Esophagus muscularis mucosa (tissue), 3 donors: ENCODE measurements at regions not wholly inside any gene's neighbourhood (a gene's known extent, or its start where the extent isn't known, plus 50 kb on each side); places are given as distances from the start of the nearest gene placed in this dataset.

Experiments used
- CTCF ChIP-seq, 3 experiments: fragments of 200-600 bp in 2 of 3; fragments of 450-650 bp in 1 of 3; sonication (generic) in 2 of 3; IDR thresholded peaks; one replicate each; pipeline ENCODE4 v1.5.1; 2017 to 2019; ENCODE audit warnings: antibody characterized with exemption in 3 of 3, mild to moderate bottlenecking in 2 of 3, moderate library complexity in 1 of 3
- POLR2A ChIP-seq: fragments of 450-650 bp; IDR thresholded peaks from one replicate; pipeline ENCODE4 v1.6.1; 2017; ENCODE audit warnings: antibody characterized with exemption, moderate library complexity, mild to moderate bottlenecking, low read depth
- POLR2AphosphoS5 ChIP-seq, 2 donors: sonication (generic); formaldehyde crosslinking; IDR thresholded peaks; one replicate each; pipeline ENCODE4 v1.6.1; 2017; ENCODE audit warnings: antibody characterized with exemption in 2 of 2

- TF ChIP-seq CTCF (IDR thresholded peaks at IDR 0.05) (no peak), POLR2AphosphoS5 (IDR thresholded peaks at IDR 0.05) (no peak), POLR2A (no peak)
Measured at GRCh38 chr16:85311741-85312140, 199.5 kb upstream of the CIBAR2 start.
